Body of pancreas (tissue), 4 donors: ENCODE measurements at regions not wholly inside any gene's neighbourhood (a gene's known extent, or its start where the extent isn't known, plus 50 kb on each side); places are given as distances from the start of the nearest gene placed in this dataset.

Experiments used
- POLR2A ChIP-seq, 3 donors: fragments of 450-650 bp; IDR thresholded peaks; one replicate each; pipeline ENCODE4 v1.6.1; 2016; ENCODE audit warnings: antibody characterized with exemption in 3 of 3, mild to moderate bottlenecking in 2 of 3
- TF ChIP-seq, protein P1 (sequence below), 7 experiments: fragments of 450-650 bp in 4 of 7; fragments of 200-600 bp in 3 of 7; sonication (generic) in 3 of 7; IDR thresholded peaks; one replicate each; pipeline ENCODE4 v1.5.1; 2016 to 2019; ENCODE audit warnings: antibody characterized with exemption in 7 of 7

DNA sequence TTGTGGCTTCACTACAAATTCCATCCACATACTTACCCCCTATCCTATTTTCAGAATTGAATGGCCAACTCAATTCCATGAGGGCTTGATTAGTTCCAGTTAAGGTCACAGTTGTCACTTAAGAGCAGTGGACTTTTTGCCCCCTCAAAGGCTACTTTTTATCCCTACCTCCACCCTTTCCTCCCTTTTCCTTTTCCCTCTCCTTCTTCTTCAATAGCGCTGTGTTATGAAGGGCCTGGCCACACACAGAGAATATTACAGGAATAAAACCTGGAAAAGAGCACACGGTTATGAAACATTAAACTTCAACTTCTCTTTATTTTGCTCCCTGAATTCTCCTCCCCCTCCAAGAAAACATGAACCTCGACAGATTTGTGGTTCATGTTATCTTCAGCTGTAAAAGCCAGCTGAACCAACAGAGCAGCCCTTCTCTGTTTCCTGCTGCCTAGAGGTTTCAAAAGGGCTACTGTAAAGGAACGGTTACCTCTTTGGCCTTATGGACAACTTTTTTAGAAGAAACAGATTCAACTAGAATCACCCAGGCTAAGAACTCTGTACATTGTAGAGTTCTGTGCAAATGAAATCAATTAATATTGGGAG lies 87.0 kb upstream of the RPL34 start:
- TF ChIP-seq, protein P1, sequence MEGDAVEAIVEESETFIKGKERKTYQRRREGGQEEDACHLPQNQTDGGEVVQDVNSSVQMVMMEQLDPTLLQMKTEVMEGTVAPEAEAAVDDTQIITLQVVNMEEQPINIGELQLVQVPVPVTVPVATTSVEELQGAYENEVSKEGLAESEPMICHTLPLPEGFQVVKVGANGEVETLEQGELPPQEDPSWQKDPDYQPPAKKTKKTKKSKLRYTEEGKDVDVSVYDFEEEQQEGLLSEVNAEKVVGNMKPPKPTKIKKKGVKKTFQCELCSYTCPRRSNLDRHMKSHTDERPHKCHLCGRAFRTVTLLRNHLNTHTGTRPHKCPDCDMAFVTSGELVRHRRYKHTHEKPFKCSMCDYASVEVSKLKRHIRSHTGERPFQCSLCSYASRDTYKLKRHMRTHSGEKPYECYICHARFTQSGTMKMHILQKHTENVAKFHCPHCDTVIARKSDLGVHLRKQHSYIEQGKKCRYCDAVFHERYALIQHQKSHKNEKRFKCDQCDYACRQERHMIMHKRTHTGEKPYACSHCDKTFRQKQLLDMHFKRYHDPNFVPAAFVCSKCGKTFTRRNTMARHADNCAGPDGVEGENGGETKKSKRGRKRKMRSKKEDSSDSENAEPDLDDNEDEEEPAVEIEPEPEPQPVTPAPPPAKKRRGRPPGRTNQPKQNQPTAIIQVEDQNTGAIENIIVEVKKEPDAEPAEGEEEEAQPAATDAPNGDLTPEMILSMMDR (IDR thresholded peaks at IDR 0.05): no peak
- TF ChIP-seq POLR2A (IDR thresholded peaks at IDR 0.05): no peak
